Panc1 (cell line): ENCODE measurements at regions not wholly inside any gene's neighbourhood (a gene's known extent, or its start where the extent isn't known, plus 50 kb on each side); places are given as distances from the start of the nearest gene placed in this dataset.
"Not testable (repeated sequence)": the region's sequence is repeated elsewhere in the genome, so short reads cannot be mapped to it uniquely, and the experiment has no call there.

Source experiments
- ATAC-seq: fragments of 200-7000 bp; cut with Tn5 transposase; 2 replicates; pipeline ENCODE4 v1.9.1; 2020; ENCODE audit warnings: mild to moderate bottlenecking, moderate library complexity
- BruUV-seq: library from RNA; stranded (reverse); fragments of 400-500 nt; replicated peaks from 2 replicates; lab custom pipeline; 2021; lab: Mats Ljungman, UMichigan
- CTCF ChIA-PET: fragments of 300-600 bp; sonication (Branson Sonifier 250); formaldehyde crosslinking; loops from one replicate; lab custom pipeline; 2022; ENCODE audit warnings: antibody characterized with exemption; lab: Charles Lee
- POLR2A ChIA-PET: fragments of 300-600 bp; sonication (Branson Sonifier 250); formaldehyde crosslinking; loops from one replicate; lab custom pipeline; 2022; ENCODE audit warnings: antibody characterized with exemption; lab: Charles Lee
- DNase-seq: peaks from one replicate; pipeline ENCODE4 v3.0.0-alpha.2; 2010; ENCODE audit warnings: low read depth, low spot score
- H3K27ac ChIP-seq: 2 replicates; pipeline ENCODE4 v1.5.1; 2011; ENCODE audit warnings: mild to moderate bottlenecking, low read length, inconsistent platforms
- H3K27me3 ChIP-seq: fragments of 200-500 bp; sonication (Bioruptor generic); 2 replicates; pipeline ENCODE4 v1.6.0; 2014; ENCODE audit warnings: low read length, inconsistent platforms; ENCODE audit not compliant: control insufficient read depth, insufficient read depth
- H3K36me3 ChIP-seq: fragments of 200-500 bp; sonication (Bioruptor generic); 2 replicates; pipeline ENCODE4 v1.5.1; 2014; ENCODE audit warnings: inconsistent platforms, mild to moderate bottlenecking, low read length, moderate library complexity; ENCODE audit not compliant: control insufficient read depth, insufficient read depth
- H3K4me1 ChIP-seq: 2 replicates; pipeline ENCODE4 v1.5.1; 2011; ENCODE audit warnings: inconsistent platforms, mild to moderate bottlenecking, low read length, moderate library complexity; ENCODE audit not compliant: control insufficient read depth, insufficient read depth
- H3K4me3 ChIP-seq, 2 experiments: 2 replicates each; pipeline ENCODE4 v1.5.1; 2011 to 2012; ENCODE audit warnings: low read depth in 2 of 2, low read length in 2 of 2, mild to moderate bottlenecking in 2 of 2, inconsistent platforms in 1 of 2, moderate library complexity in 1 of 2
- H3K9me3 ChIP-seq: fragments of 200-500 bp; sonication (Bioruptor generic); 2 replicates; pipeline ENCODE4 v1.5.1; 2014; ENCODE audit warnings: low read depth, mild to moderate bottlenecking, inconsistent platforms, low read length, moderate library complexity; ENCODE audit not compliant: control insufficient read depth, insufficient read depth
- POLR2AphosphoS5 ChIP-seq: IDR thresholded peaks from 2 replicates; pipeline ENCODE4 v1.6.1; 2012; ENCODE audit warnings: mild to moderate bottlenecking, low read depth, low read length, moderate library complexity
- SIN3A ChIP-seq: IDR thresholded peaks from 2 replicates; pipeline ENCODE4 v1.6.1; 2012; ENCODE audit warnings: low read depth, mild to moderate bottlenecking, low read length, moderate library complexity, borderline replicate concordance; ENCODE audit not compliant: insufficient read depth
- TCF7L2 ChIP-seq: IDR thresholded peaks from 2 replicates; pipeline ENCODE4 v1.6.1; 2011; ENCODE audit warnings: mild to moderate bottlenecking, low read depth, low read length, inconsistent platforms
- in situ Hi-C: cut with HindIII; loops from 2 replicates; pipeline ENCODE4 v1.10.0; 2016; ENCODE audit warnings: low sequenced_read_pairs, low pct_unique_long_range_greater_than_20kb
- intact Hi-C: fragments of 100-400 bp; cut with micrococcal nuclease; formaldehyde crosslinking; loops from one replicate; pipeline ENCODE4 v1.10.0; 2022; ENCODE audit not compliant: unreplicated experiment
- TF ChIP-seq, protein P1 (sequence below): fragments of 450-650 bp; IDR thresholded peaks from 2 replicates; pipeline ENCODE4 v1.5.1; 2017; ENCODE audit warnings: mild to moderate bottlenecking
- TF ChIP-seq, protein P2 (sequence below), 2 experiments: IDR thresholded peaks; 2 replicates each; pipeline ENCODE4 v1.6.1; 2011 to 2012; ENCODE audit warnings: low read depth in 2 of 2, control low read depth in 1 of 2, low read length in 1 of 2, mild to moderate bottlenecking in 1 of 2, moderate library complexity in 1 of 2; ENCODE audit not compliant: insufficient read depth in 1 of 2

DNA sequence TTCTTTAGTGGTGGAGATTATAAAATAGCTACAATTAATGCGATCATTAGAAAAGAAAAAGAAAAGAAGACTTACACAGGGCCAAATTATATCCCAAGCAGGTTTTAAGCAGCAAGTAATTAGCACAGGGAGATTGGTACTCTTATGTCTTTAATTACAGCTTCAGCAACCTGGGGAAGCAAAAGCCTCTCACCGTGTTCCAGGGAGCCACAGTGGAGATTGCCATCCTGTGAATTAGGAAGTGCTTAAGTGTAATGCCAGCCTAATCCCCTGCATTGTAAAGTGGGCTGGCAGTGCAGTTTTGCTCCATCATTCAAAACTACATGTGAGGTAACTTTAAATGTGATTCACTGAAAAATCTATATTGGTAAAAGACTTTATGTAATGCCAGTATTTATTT, 533.5 kb upstream of the COBL start:
- TF ChIP-seq, protein P1, sequence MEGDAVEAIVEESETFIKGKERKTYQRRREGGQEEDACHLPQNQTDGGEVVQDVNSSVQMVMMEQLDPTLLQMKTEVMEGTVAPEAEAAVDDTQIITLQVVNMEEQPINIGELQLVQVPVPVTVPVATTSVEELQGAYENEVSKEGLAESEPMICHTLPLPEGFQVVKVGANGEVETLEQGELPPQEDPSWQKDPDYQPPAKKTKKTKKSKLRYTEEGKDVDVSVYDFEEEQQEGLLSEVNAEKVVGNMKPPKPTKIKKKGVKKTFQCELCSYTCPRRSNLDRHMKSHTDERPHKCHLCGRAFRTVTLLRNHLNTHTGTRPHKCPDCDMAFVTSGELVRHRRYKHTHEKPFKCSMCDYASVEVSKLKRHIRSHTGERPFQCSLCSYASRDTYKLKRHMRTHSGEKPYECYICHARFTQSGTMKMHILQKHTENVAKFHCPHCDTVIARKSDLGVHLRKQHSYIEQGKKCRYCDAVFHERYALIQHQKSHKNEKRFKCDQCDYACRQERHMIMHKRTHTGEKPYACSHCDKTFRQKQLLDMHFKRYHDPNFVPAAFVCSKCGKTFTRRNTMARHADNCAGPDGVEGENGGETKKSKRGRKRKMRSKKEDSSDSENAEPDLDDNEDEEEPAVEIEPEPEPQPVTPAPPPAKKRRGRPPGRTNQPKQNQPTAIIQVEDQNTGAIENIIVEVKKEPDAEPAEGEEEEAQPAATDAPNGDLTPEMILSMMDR = no peak
- TF ChIP-seq SIN3A (no peak), POLR2AphosphoS5 (no peak), TCF7L2 (no peak)
- TF ChIP-seq, protein P2, sequence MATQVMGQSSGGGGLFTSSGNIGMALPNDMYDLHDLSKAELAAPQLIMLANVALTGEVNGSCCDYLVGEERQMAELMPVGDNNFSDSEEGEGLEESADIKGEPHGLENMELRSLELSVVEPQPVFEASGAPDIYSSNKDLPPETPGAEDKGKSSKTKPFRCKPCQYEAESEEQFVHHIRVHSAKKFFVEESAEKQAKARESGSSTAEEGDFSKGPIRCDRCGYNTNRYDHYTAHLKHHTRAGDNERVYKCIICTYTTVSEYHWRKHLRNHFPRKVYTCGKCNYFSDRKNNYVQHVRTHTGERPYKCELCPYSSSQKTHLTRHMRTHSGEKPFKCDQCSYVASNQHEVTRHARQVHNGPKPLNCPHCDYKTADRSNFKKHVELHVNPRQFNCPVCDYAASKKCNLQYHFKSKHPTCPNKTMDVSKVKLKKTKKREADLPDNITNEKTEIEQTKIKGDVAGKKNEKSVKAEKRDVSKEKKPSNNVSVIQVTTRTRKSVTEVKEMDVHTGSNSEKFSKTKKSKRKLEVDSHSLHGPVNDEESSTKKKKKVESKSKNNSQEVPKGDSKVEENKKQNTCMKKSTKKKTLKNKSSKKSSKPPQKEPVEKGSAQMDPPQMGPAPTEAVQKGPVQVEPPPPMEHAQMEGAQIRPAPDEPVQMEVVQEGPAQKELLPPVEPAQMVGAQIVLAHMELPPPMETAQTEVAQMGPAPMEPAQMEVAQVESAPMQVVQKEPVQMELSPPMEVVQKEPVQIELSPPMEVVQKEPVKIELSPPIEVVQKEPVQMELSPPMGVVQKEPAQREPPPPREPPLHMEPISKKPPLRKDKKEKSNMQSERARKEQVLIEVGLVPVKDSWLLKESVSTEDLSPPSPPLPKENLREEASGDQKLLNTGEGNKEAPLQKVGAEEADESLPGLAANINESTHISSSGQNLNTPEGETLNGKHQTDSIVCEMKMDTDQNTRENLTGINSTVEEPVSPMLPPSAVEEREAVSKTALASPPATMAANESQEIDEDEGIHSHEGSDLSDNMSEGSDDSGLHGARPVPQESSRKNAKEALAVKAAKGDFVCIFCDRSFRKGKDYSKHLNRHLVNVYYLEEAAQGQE (IDR thresholded peaks at IDR 0.05; ENCODE audit: insufficient read depth in 1 of 2, low read depth in 2 of 2, low read length in 1 of 2) = no peak
- Histone ChIP-seq H3K9me3 (no peaks in the 10 kb centered on the region; the same call in 1 of the 2 replicates), H3K27me3 (no peaks in the 10 kb centered on the region), H3K4me1 (no peaks in the 10 kb centered on the region), H3K36me3 (no peaks in the 10 kb centered on the region), H3K4me3 (no peak overlapping the region), H3K27ac (no peak overlapping the region)
- in situ Hi-C loops (no loop called here), intact Hi-C loops (no loop called here)
- ATAC-seq (no peak), DNase-seq (no peak)
- no TSS peak for BruUV-seq
- ChIA-PET POLR2A (no interaction called here), CTCF (no interaction called here)

DNA sequence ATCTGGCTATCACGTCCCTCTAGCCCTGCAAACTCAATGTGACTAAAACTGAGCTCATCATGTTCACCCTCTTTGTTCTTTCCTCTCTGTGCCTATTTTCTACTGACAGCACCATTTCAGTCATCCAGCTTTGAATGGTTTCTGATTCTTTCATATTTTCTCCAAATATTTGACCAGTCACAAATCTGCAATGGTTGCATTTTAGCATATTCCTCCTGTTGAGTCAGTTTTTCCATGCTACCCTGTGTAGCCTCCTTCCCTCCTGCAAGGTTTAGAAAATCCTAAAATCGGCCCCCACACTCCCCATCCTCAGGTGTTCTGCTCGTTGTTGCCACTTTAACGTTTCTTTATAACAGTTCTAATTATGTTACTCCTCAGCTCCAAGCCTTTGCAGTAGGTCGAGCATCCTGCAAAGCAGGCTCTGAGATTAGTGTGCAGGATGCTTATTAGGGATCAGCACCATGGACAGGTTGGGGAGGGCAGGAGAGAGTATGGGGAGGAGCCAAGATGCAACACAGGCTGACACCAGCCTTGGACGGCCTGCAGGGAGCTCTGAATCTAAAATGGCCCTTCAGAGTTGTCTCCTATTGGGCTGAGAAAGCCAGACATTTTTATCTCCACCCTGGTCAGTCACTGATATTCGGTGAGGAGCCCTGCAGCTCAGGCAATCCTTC, 531.0 kb upstream of the COBL start:
- TF ChIP-seq TCF7L2 = no peak
- TF ChIP-seq, protein P2 (IDR thresholded peaks at IDR 0.05; ENCODE audit: insufficient read depth in 1 of 2, low read depth in 2 of 2, low read length in 1 of 2) = peak; percentile 37 to 72; a peak in 2 of 4 replicates
- no peaks in the 10 kb centered on the region for H3K4me1 ChIP-seq
- ATAC-seq = no peak
- H3K9me3 ChIP-seq = no peaks in the 10 kb centered on the region
- no TSS peak for BruUV-seq
- no peaks in the 10 kb centered on the region for H3K36me3 ChIP-seq
- ChIA-PET CTCF (no interaction called here), POLR2A (no interaction called here)
- H3K27ac ChIP-seq = no peak overlapping the region
- H3K4me3 ChIP-seq = no peak overlapping the region
- intact Hi-C loops (no loop called here), in situ Hi-C loops (no loop called here)
- DNase-seq = no peak
- H3K27me3 ChIP-seq = no peaks in the 10 kb centered on the region

DNA sequence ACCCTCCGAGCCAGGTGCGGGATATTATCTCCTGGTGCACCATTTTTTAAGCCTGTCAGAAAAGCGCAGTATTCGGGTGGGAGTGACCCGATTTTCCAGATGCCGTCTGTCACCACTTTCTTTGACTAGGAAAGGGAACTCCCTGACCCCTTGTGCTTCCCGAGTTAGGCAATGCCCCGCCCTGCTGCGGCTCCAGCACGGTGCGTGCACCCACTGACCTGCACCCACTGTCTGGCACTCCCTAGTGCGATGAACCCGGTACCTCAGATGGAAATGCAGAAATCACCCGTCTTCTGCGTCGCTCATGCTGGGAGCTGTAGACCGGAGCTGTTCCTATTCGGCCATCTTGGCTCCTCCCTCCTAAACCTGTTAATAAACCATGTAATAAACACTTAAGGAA, 522.5 kb upstream of the COBL start:
- BruUV-seq, in situ Hi-C loops, H3K36me3 ChIP-seq, ATAC-seq, CTCF ChIA-PET, H3K27me3 ChIP-seq, H3K9me3 ChIP-seq, DNase-seq, H3K4me1 ChIP-seq, intact Hi-C loops, H3K27ac ChIP-seq, H3K4me3 ChIP-seq, POLR2A ChIA-PET: not testable (repeated sequence)
